ENCODE measurements at regions not wholly inside any gene's neighbourhood (a gene's known extent, or its start where the extent isn't known, plus 50 kb on each side); places are given as distances from the start of the nearest gene placed in this dataset.

- TF ChIP-seq CTCF (IDR thresholded peaks at IDR 0.05; ENCODE audit: poor library complexity, severe bottlenecking) (no peak), REST (IDR thresholded peaks at IDR 0.05; ENCODE audit: borderline replicate concordance) (no peak), POLR2AphosphoS5 (IDR thresholded peaks at IDR 0.05) (no peak), SMC3 (conservative IDR thresholded peaks at IDR 0.05; ENCODE audit: poor library complexity) (no peak), MXI1 (conservative IDR thresholded peaks at IDR 0.05; ENCODE audit: poor library complexity, severe bottlenecking) (no peak), TAF1 (IDR thresholded peaks at IDR 0.05; ENCODE audit: low read depth) (no peak), EP300 (conservative IDR thresholded peaks at IDR 0.05; ENCODE audit: poor library complexity, severe bottlenecking) (no peak)
Measured at GRCh38 chr3:102571006-102571405, 136.2 kb downstream of the ZPLD1 start.
